HUDEP-2 (cell line): ENCODE measurements at regions not wholly inside any gene's neighbourhood (a gene's known extent, or its start where the extent isn't known, plus 50 kb on each side); places are given as distances from the start of the nearest gene placed in this dataset.

ENCODE experiments used
- DNase-seq, 76 experiments: peaks; one replicate each; lab custom pipeline; 2025; ENCODE audit not compliant: unreplicated experiment in 76 of 76; lab: John Stamatoyannopoulos, UW

- no peak for DNase-seq
These were observed 302.7 kb upstream of the KCNMB2 start for GRCh38 chr3:178233371-178234071.

GRCh38 chr3:178236555-178237277, 299.5 kb upstream of the KCNMB2 start:
- no peak for DNase-seq

GRCh38 chr3:178238179-178238578, 298.1 kb upstream of the KCNMB2 start:
- DNase-seq: no peak

GRCh38 chr3:178244733-178245709, 291.2 kb upstream of the KCNMB2 start:
- no peak for DNase-seq

- DNase-seq: no peak
These were observed 290.2 kb upstream of the KCNMB2 start for GRCh38 chr3:178246004-178246403.

- peak in 1 of 76 experiments; percentile 3 for DNase-seq
These were observed 280.9 kb upstream of the KCNMB2 start for GRCh38 chr3:178255315-178255714.

GRCh38 chr3:178257491-178257890, 278.7 kb upstream of the KCNMB2 start:
- DNase-seq: no peak

- DNase-seq: no peak
These were observed 278.1 kb upstream of the KCNMB2 start for GRCh38 chr3:178258121-178258520.

GRCh38 chr3:178259703-178260102, 276.5 kb upstream of the KCNMB2 start:
- DNase-seq: peak in 5 of 76 experiments; percentile 0 to 17 (median 9)

- peak in 68 of 76 experiments; percentile 1 to 88 (median 46) for DNase-seq
These were observed 275.2 kb upstream of the KCNMB2 start for GRCh38 chr3:178260887-178261565.

- peak in 1 of 76 experiments; percentile 9 for DNase-seq
These were observed 272.9 kb upstream of the KCNMB2 start for GRCh38 chr3:178263236-178263916.

- DNase-seq: no peak
These were observed 268.9 kb upstream of the KCNMB2 start for GRCh38 chr3:178267158-178267844.

- no peak for DNase-seq
These were observed 265.4 kb upstream of the KCNMB2 start for GRCh38 chr3:178270838-178271237.

GRCh38 chr3:178271740-178272387, 264.4 kb upstream of the KCNMB2 start:
- DNase-seq: no peak

- DNase-seq: no peak
These were observed 263.4 kb upstream of the KCNMB2 start for GRCh38 chr3:178272841-178273240.

- DNase-seq: no peak
These were observed 261.5 kb upstream of the KCNMB2 start for GRCh38 chr3:178274711-178275110.

GRCh38 chr3:178275311-178275710, 260.9 kb upstream of the KCNMB2 start:
- no peak for DNase-seq

GRCh38 chr3:178275793-178276192, 260.4 kb upstream of the KCNMB2 start:
- DNase-seq: no peak

- no peak for DNase-seq
These were observed 258.6 kb upstream of the KCNMB2 start for GRCh38 chr3:178277605-178278004.
